ENCODE measurements at regions not wholly inside any gene's neighbourhood (a gene's known extent, or its start where the extent isn't known, plus 50 kb on each side); places are given as distances from the start of the nearest gene placed in this dataset.

DNA sequence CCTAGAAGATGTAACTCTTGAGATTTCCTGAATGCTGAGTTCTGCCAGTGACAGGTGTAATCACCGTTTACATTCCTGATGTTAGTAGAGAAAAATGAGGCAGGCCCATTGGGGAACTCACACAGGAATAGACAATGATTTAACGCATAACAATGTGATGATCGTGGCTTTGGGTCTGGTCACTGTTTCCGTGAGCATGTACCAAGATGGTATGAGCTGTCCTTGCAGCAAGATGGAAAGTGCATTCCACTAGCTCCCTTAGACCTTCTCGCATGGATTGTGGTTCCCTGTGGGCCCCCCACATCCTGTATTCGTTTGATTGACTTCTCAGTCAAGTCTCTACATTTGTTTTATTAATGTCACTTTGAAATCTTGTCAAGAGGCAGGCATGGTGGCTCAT, 124.0 kb upstream of the DAP start:
- TF ChIP-seq POLR2AphosphoS5 (IDR thresholded peaks at IDR 0.05; ENCODE audit: insufficient read depth in 1 of 2, low read depth in 1 of 2) (no peak), CTCF (IDR thresholded peaks at IDR 0.05) (no peak)
